ENCODE measurements at regions not wholly inside any gene's neighbourhood (a gene's known extent, or its start where the extent isn't known, plus 50 kb on each side); places are given as distances from the start of the nearest gene placed in this dataset.

DNA sequence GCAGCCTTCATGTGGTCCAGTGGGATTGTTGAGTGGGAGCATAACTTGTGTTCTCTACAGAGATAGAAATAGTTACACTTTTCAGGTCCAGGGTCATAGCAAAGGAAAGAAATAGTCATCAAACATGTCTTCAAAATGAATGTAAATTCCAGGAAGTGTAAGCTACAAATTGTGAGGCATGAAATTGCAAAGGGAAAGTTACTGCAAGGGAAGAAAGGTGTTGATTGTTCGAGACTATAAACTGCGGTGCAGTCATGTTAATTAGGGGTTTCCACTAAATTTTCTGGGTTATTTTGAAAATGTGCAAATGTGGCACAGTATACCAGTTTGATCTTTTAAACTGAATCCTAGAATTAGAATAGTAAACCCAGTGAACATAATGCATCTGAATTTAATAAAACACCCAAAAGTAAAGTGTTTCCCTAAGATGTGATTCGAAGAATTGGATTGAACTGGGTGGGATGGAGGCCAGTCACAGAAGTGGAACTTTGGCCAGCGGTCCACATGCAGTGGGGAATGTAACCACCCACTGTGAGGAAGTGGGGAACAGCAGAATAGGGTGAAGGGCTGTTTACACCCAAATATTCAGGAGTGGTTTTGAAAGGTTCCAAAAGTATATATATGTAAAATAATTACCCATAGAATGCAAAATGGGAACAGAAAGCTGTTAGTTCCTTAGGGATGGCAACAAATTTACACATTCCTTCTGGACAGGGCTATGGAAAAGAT is 126.5 kb upstream of the CCDC68 start:
- TF ChIP-seq EZH2 (IDR thresholded peaks at IDR 0.05): no peak
- TF ChIP-seq POLR2AphosphoS5 (IDR thresholded peaks at IDR 0.05; ENCODE audit: borderline replicate concordance, low read depth, low read length): no peak
- TF ChIP-seq FOXP2 (optimal IDR thresholded peaks at IDR 0.05; ENCODE audit: control extremely low read depth, extremely low read length, insufficient read depth): no peak
